AG09309 (cell line): ENCODE measurements at regions not wholly inside any gene's neighbourhood (a gene's known extent, or its start where the extent isn't known, plus 50 kb on each side); places are given as distances from the start of the nearest gene placed in this dataset.

Experiments used
- DNase-seq: peaks from one replicate; pipeline ENCODE4 v3.0.0-alpha.2; 2010; ENCODE audit warnings: low read depth
- H3K4me3 ChIP-seq: 2 replicates; pipeline ENCODE4 v1.5.1; 2011; ENCODE audit warnings: mild to moderate bottlenecking, low read depth, low read length, moderate library complexity; ENCODE audit not compliant: control insufficient read depth
- CTCF ChIP-seq: IDR thresholded peaks from 2 replicates; pipeline ENCODE4 v1.5.1; 2011; ENCODE audit warnings: mild to moderate bottlenecking, low read depth, low read length, inconsistent platforms; ENCODE audit not compliant: insufficient read depth, control insufficient read depth; ENCODE audit errors: missing control alignments

- TF ChIP-seq CTCF, result no peak
- H3K4me3 ChIP-seq, result no peak overlapping the region
- DNase-seq, result no peak
Measured at GRCh38 chr1:177863796-177864195, 106.1 kb downstream of the SEC16B start.

- no peak for DNase-seq
- no peak for TF ChIP-seq CTCF
- H3K4me3 ChIP-seq, result no peak overlapping the region
Measured at GRCh38 chr1:177862916-177863315, 106.9 kb downstream of the SEC16B start.

- DNase-seq, result no peak
- no peak for TF ChIP-seq CTCF
- no peak overlapping the region for H3K4me3 ChIP-seq
Measured at GRCh38 chr1:177859572-177859971, 110.3 kb downstream of the SEC16B start.

- no peak for DNase-seq
Measured at GRCh38 chr1:177858332-177858821, 111.5 kb downstream of the SEC16B start.

GRCh38 chr1:177857285-177857684 lies 112.6 kb downstream of the SEC16B start:
- H3K4me3 ChIP-seq, result no peak overlapping the region
- no peak for DNase-seq
- no peak for TF ChIP-seq CTCF

More at GRCh38 chr1:177858332-177858821, 111.5 kb downstream of the SEC16B start:
- H3K4me3 ChIP-seq, result no peak overlapping the region
- no peak for TF ChIP-seq CTCF

GRCh38 chr1:177854951-177855350 lies 114.9 kb downstream of the SEC16B start:
- no peak for TF ChIP-seq CTCF
- no peak overlapping the region for H3K4me3 ChIP-seq
- DNase-seq, result no peak
